Aorta (tissue), 5 donors: ENCODE measurements at regions not wholly inside any gene's neighbourhood (a gene's known extent, or its start where the extent isn't known, plus 50 kb on each side); places are given as distances from the start of the nearest gene placed in this dataset.

Source experiments
- ATAC-seq: fragments of 200-7000 bp; cut with Tn5 transposase; one replicate; pipeline ENCODE4 v1.9.1; 2022; ENCODE audit warnings: moderate library complexity; ENCODE audit not compliant: low FRiP score
- DNase-seq, 2 donors: peaks; one replicate each; pipeline ENCODE4 v3.0.0-alpha.2; 2020
- H3K27ac ChIP-seq, 2 donors: one replicate each; pipeline ENCODE4 v1.5.1; 2013; ENCODE audit warnings: low read length in 2 of 2, mild to moderate bottlenecking in 2 of 2, moderate library complexity in 2 of 2, control low read depth in 1 of 2, inconsistent platforms in 1 of 2, low read depth in 1 of 2
- H3K27me3 ChIP-seq, 2 donors: one replicate each; pipeline ENCODE4 v1.6.1; 2013; ENCODE audit warnings: control low read depth in 1 of 2, low read length in 1 of 2, mild to moderate bottlenecking in 1 of 2, moderate library complexity in 1 of 2; ENCODE audit not compliant: insufficient read depth in 2 of 2, control insufficient read depth in 1 of 2
- H3K36me3 ChIP-seq, 2 donors: one replicate each; pipeline ENCODE4 v1.6.1; 2013; ENCODE audit warnings: control low read depth in 1 of 2, low read length in 1 of 2, mild to moderate bottlenecking in 1 of 2; ENCODE audit not compliant: insufficient read depth in 2 of 2, control insufficient read depth in 1 of 2
- H3K4me1 ChIP-seq, 2 donors: one replicate each; pipeline ENCODE4 v1.6.1; 2013; ENCODE audit warnings: low read length in 2 of 2, control low read depth in 1 of 2, mild to moderate bottlenecking in 1 of 2, moderate library complexity in 1 of 2; ENCODE audit not compliant: insufficient read depth in 2 of 2, control insufficient read depth in 1 of 2
- H3K4me3 ChIP-seq, 2 donors: one replicate each; pipeline ENCODE4 v1.5.1; 2013; ENCODE audit warnings: low read length in 2 of 2, control low read depth in 1 of 2, mild to moderate bottlenecking in 1 of 2
- H3K9me3 ChIP-seq: one replicate; pipeline ENCODE4 v1.6.1; 2013; ENCODE audit warnings: mild to moderate bottlenecking, low read length; ENCODE audit not compliant: control insufficient read depth
- WGBS, 2 donors: extraction: QIAGEN DNeasy Blood & Tissue Kit; methylation state at CpG; one replicate each; pipeline ENCODE4 v1.1.7; 2013; 5-methylcytosine and 5-hydroxymethylcytosine counted together
- intact Hi-C, 2 donors: fragments of 100-400 bp; cut with DNase I; formaldehyde crosslinking; loops; one replicate each; pipeline versions ENCODE4 v1.14.2 to v1.15.0; 2022
- donor health status: healthy with polysubstance abuse.
- donor health status: Bipolar disorder and iron deficiency.
- donor health status: DM: no; HTN: no; CAD: no.
- donor health status: DM: no; HTN: no; CAD: no.
- donor health status: DM: yes; HTN: yes; CAD: no.

GRCh38 chr15:50828610-50829206 is 63.2 kb upstream of the SPPL2A start:
- 24 to 33% methylated on average over 4 of the region's 4 CpGs for WGBS, 2 donors
- peak; percentile 76 for ATAC-seq
- Histone ChIP-seq H3K27ac (no peak overlapping the region), H3K27me3 (no peaks in the 10 kb centered on the region), H3K4me1 (no peaks in the 10 kb centered on the region), H3K9me3 (no peaks in the 10 kb centered on the region), H3K4me3 (no peak overlapping the region), H3K36me3 (no peaks in the 10 kb centered on the region)
- DNase-seq = no peak
- intact Hi-C loops = no loop called here

GRCh38 chr15:50825946-50826345 is 60.4 kb upstream of the SPPL2A start:
- ATAC-seq (no peak), DNase-seq (no peak)
- WGBS, 2 donors = 34 to 43% methylated on average over 1 of the region's 1 CpG
- no peaks in the 10 kb centered on the region for H3K27me3 ChIP-seq
- no peak overlapping the region for H3K27ac ChIP-seq
- intact Hi-C loops = no loop called here
- H3K4me1 ChIP-seq = no peaks in the 10 kb centered on the region
- no peaks in the 10 kb centered on the region for H3K9me3 ChIP-seq
- H3K36me3 ChIP-seq = no peaks in the 10 kb centered on the region
- no peak overlapping the region for H3K4me3 ChIP-seq

GRCh38 chr15:50824514-50824913 is 59.0 kb upstream of the SPPL2A start:
- Histone ChIP-seq H3K27me3 (no peaks in the 10 kb centered on the region), H3K4me1 (no peaks in the 10 kb centered on the region), H3K9me3 (no peaks in the 10 kb centered on the region), H3K36me3 (no peaks in the 10 kb centered on the region), H3K27ac (no peak overlapping the region), H3K4me3 (no peak overlapping the region)
- DNase-seq = no peak
- intact Hi-C loops = no loop called here
- 47 to 50% methylated on average over 2 of the region's 2 CpGs for WGBS, 2 donors
- ATAC-seq = no peak

DNA sequence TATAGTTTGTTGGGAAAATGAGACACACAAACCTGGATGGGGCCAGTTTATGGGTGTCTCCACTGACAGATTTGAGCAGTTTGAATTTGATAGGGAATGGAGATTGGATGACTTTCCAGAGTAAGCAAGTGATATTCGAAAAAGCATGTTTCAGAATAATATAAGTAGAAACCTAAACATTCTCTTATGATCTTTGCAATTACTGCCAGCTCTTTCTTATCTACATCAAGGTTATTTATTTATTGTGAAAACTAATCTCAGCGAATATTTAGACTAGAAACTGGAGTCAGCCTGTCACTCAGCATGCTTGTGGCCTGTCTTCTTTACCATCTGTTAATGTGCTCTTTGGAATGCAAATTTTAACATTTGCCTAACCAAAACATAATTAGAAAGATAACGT is 57.8 kb upstream of the SPPL2A start:
- intact Hi-C loops = no loop called here
- no peak overlapping the region for H3K4me3 ChIP-seq
- 15 to 35% methylated on average over 3 of the region's 3 CpGs for WGBS, 2 donors
- H3K9me3 ChIP-seq = no peaks in the 10 kb centered on the region
- DNase-seq (no peak), ATAC-seq (no peak)
- H3K27me3 ChIP-seq = no peaks in the 10 kb centered on the region
- no peak overlapping the region for H3K27ac ChIP-seq
- no peaks in the 10 kb centered on the region for H3K4me1 ChIP-seq
- no peaks in the 10 kb centered on the region for H3K36me3 ChIP-seq

DNA sequence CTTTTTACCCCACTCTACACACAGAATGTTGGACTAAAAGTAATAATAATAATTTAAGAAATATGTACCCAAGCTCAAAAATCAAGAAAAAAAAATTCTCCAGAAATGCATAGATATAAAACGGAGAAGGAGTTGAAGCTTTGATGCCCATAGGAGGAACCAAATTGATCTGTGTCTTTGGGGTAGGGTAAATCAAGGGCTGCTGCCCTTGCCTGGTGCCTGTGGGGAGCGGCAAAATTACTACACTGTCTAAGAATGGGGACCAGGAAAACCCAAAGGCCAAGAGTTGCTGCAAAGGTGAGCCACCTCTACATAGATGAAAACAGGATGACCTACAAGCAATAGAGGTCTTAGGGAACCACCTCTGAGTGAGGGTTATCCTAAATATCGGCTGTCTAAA is 56.0 kb upstream of the SPPL2A start:
- ATAC-seq = no peak
- H3K4me1 ChIP-seq = no peaks in the 10 kb centered on the region

GRCh38 chr15:50820808-50821382 is 55.4 kb upstream of the SPPL2A start:
- no peak overlapping the region for H3K27ac ChIP-seq
- ATAC-seq (no peak), DNase-seq (no peak)
- no peaks in the 10 kb centered on the region for H3K9me3 ChIP-seq
- H3K4me1 ChIP-seq = no peaks in the 10 kb centered on the region
- H3K4me3 ChIP-seq = no peak overlapping the region
- WGBS, 2 donors = 90 to 93% methylated on average over 6 of the region's 6 CpGs
- no peaks in the 10 kb centered on the region for H3K36me3 ChIP-seq
- no peaks in the 10 kb centered on the region for H3K27me3 ChIP-seq
- intact Hi-C loops = no loop called here

More for the DNA sequence above, 56.0 kb upstream of the SPPL2A start:
- H3K27ac ChIP-seq = no peak overlapping the region
- no peak overlapping the region for H3K4me3 ChIP-seq
- H3K9me3 ChIP-seq = no peaks in the 10 kb centered on the region
- no peak for DNase-seq
- H3K27me3 ChIP-seq = no peaks in the 10 kb centered on the region
- intact Hi-C loops = no loop called here
- H3K36me3 ChIP-seq = no peaks in the 10 kb centered on the region
- 79 to 90% methylated on average over 3 of the region's 3 CpGs for WGBS, 2 donors

GRCh38 chr15:50819344-50819743 is 53.8 kb upstream of the SPPL2A start:
- DNase-seq (no peak), ATAC-seq (no peak)
- H3K9me3 ChIP-seq = no peaks in the 10 kb centered on the region
- H3K4me3 ChIP-seq = no peak overlapping the region
- H3K4me1 ChIP-seq = no peaks in the 10 kb centered on the region
- intact Hi-C loops = loop anchor here in 1 of 2 donors (5.0 kb wide), 1 partner anchor 52 kb away; the partner anchor contains the start of gene SPPL2A
- H3K36me3 ChIP-seq = no peaks in the 10 kb centered on the region
- no peak overlapping the region for H3K27ac ChIP-seq
- H3K27me3 ChIP-seq = no peaks in the 10 kb centered on the region

DNA sequence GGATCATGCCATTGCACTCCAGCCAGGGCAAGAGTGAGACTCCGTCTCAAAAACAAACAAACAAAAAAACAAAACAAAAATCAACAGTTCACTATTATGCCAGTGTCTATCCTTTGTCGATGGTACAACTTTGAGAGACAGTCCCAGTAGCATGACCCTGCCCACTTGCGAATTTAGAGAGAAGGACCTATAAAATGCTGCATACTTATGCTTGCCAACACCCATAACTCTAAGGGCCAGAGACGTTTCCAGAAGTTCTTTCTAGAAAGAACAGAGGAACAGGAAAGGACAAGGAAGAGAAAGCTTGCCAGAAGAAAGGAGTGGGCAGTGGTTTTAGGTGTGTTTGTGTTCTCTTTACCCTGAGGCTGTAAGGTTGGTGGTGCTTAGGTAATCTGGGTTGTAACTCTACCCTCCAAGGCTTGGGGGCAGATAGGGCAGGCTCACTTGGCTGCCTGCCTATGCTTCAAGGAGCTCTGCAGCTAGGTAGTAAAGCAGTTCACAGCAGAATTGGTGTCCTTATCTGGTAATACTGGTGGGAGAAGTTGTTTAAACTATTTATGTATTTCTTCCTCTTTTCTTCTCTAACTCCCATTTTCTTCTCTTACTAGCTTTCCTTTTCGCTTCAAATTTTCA is 50.6 kb upstream of the SPPL2A start:
- intact Hi-C loops = loop anchor here in 1 of 2 donors (5.0 kb wide), 1 partner anchor 49 kb away; the partner anchor contains the start of gene SPPL2A
- no peak overlapping the region for H3K4me3 ChIP-seq
- WGBS, 2 donors = 70 to 74% methylated on average over 5 of the region's 5 CpGs
- ATAC-seq = no peak
- H3K36me3 ChIP-seq = no peaks in the 10 kb centered on the region
- no peaks in the 10 kb centered on the region for H3K4me1 ChIP-seq
- no peak overlapping the region for H3K27ac ChIP-seq
- no peaks in the 10 kb centered on the region for H3K27me3 ChIP-seq
- H3K9me3 ChIP-seq = no peaks in the 10 kb centered on the region
- no peak for DNase-seq
